AG10803 (cell line): ENCODE measurements at regions not wholly inside any gene's neighbourhood (a gene's known extent, or its start where the extent isn't known, plus 50 kb on each side); places are given as distances from the start of the nearest gene placed in this dataset.

Source experiments
- DNase-seq: peaks from one replicate; pipeline ENCODE4 v3.0.0; 2010; ENCODE audit warnings: low read depth
- H3K4me3 ChIP-seq: 2 replicates; pipeline ENCODE4 v1.5.1; 2011; ENCODE audit warnings: mild to moderate bottlenecking, low read length, control low read depth
- CTCF ChIP-seq: conservative IDR thresholded peaks from 2 replicates; pipeline ENCODE4 v1.5.1; 2011; ENCODE audit warnings: mild to moderate bottlenecking, low read length, control low read depth, inconsistent platforms

GRCh38 chr10:114708084-114708483, 50.0 kb upstream of the ABLIM1 start:
- H3K4me3 ChIP-seq = no peak overlapping the region
- no peak for DNase-seq
- no peak for TF ChIP-seq CTCF

- H3K4me3 ChIP-seq = no peak overlapping the region
- DNase-seq = peak; percentile 66
- TF ChIP-seq CTCF = no peak
Observed at GRCh38 chr10:114708717-114709335, 50.8 kb upstream of the ABLIM1 start.

- no peak for TF ChIP-seq CTCF
- peak; percentile 33 for DNase-seq
- H3K4me3 ChIP-seq = no peak overlapping the region
Observed at GRCh38 chr10:114709984-114710383, 51.9 kb upstream of the ABLIM1 start.

GRCh38 chr10:114711176-114711868, 53.2 kb upstream of the ABLIM1 start:
- H3K4me3 ChIP-seq = no peak overlapping the region
- DNase-seq = no peak
- TF ChIP-seq CTCF = no peak

GRCh38 chr10:114711869-114712250, 53.8 kb upstream of the ABLIM1 start:
- no peak for DNase-seq
- no peak for TF ChIP-seq CTCF
- H3K4me3 ChIP-seq = no peak overlapping the region

- DNase-seq = no peak
- no peak for TF ChIP-seq CTCF
- H3K4me3 ChIP-seq = no peak overlapping the region
Observed at GRCh38 chr10:114713525-114714090, 55.5 kb upstream of the ABLIM1 start.

- H3K4me3 ChIP-seq = no peak overlapping the region
- TF ChIP-seq CTCF = no peak
- peak; percentile 68 for DNase-seq
Observed at GRCh38 chr10:114714281-114714741, 56.2 kb upstream of the ABLIM1 start.
